ENCODE measurements at regions not wholly inside any gene's neighbourhood (a gene's known extent, or its start where the extent isn't known, plus 50 kb on each side); places are given as distances from the start of the nearest gene placed in this dataset.

- TF ChIP-seq CTCF (IDR thresholded peaks at IDR 0.05; ENCODE audit: borderline replicate concordance, extremely low read depth, low read length, poor library complexity, severe bottlenecking): no peak
- no peak for TF ChIP-seq EZH2 (IDR thresholded peaks at IDR 0.05; ENCODE audit: borderline replicate concordance, low read depth, low read length, severe bottlenecking)
Measured at GRCh38 chr11:103661991-103662390, 374.4 kb upstream of the DDI1 start.

Measured in DND-41 (cell line).